ENCODE measurements at regions not wholly inside any gene's neighbourhood (a gene's known extent, or its start where the extent isn't known, plus 50 kb on each side); places are given as distances from the start of the nearest gene placed in this dataset.

DNA sequence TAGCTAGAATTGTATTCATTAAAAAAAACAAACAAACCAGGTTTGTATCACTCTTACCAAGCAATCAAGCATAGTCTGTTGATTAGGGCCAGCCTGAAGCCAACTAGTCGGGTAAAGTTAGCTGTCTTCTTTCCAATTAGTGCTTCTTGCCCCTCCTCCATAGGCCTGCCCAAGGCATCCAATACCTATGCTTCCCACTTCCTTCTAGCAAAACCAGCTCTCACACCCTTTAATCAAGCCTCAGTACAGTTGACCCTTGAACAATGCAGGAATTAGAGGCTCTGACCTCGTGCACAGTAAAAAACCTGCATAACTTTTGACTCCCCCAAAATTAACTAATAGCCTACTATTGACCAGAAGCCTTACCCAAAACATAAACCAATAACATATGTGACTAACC is 119.1 kb upstream of the DTNBP1 start:
- Histone ChIP-seq H3K4me3 (ENCODE audit: low read depth, low read length) (no peak overlapping the region), H3K9me3 (no peaks in the 10 kb centered on the region), H3K27me3 (replicated peaks; ENCODE audit: control insufficient read depth, insufficient read depth, low read length) (no peaks in the 10 kb centered on the region), H3K36me3 (ENCODE audit: control insufficient read depth, insufficient read depth, low read length) (no peaks in the 10 kb centered on the region), H3K4me1 (no peaks in the 10 kb centered on the region)
- Mint-ChIP-seq H3K9me3 (ENCODE audit: unreplicated experiment) (no peaks in the 10 kb centered on the region), H3K27ac (ENCODE audit: unreplicated experiment) (no peak overlapping the region), H3K4me3 (ENCODE audit: unreplicated experiment) (no peak overlapping the region), H3K27me3 (ENCODE audit: insufficient read depth, unreplicated experiment) (no peaks in the 10 kb centered on the region), H3K4me1 (ENCODE audit: low read depth, unreplicated experiment) (no peaks in the 10 kb centered on the region), H3K36me3 (ENCODE audit: insufficient read depth, unreplicated experiment) (no peaks in the 10 kb centered on the region)
- TF ChIP-seq CTCF (IDR thresholded peaks at IDR 0.05; ENCODE audit: insufficient read depth in 1 of 2, low read depth in 1 of 2, low read length in 1 of 2, severe bottlenecking in 1 of 2, unreplicated experiment in 1 of 2) = no peak
- no peak for DNase-seq
- intact Hi-C loops (cut with micrococcal nuclease; ENCODE audit: unreplicated experiment) = no loop called here
- ChIA-PET CTCF (no interaction called here), POLR2A (no interaction called here)
- BruUV-seq (replicated peaks) = no TSS peak

GRCh38 chr6:15781333-15781732 is 118.5 kb upstream of the DTNBP1 start:
- H3K9me3 ChIP-seq = no peaks in the 10 kb centered on the region
- Mint-ChIP-seq H3K4me1 (ENCODE audit: low read depth, unreplicated experiment) (no peaks in the 10 kb centered on the region), H3K4me3 (ENCODE audit: unreplicated experiment) (no peak overlapping the region), H3K27me3 (ENCODE audit: insufficient read depth, unreplicated experiment) (no peaks in the 10 kb centered on the region), H3K9me3 (ENCODE audit: unreplicated experiment) (no peaks in the 10 kb centered on the region), H3K36me3 (ENCODE audit: insufficient read depth, unreplicated experiment) (no peaks in the 10 kb centered on the region), H3K27ac (ENCODE audit: unreplicated experiment) (no peak overlapping the region)
- no peak overlapping the region for H3K4me3 ChIP-seq (ENCODE audit: low read depth, low read length)
- H3K36me3 ChIP-seq (ENCODE audit: control insufficient read depth, insufficient read depth, low read length) = no peaks in the 10 kb centered on the region
- no peaks in the 10 kb centered on the region for H3K27me3 ChIP-seq (replicated peaks; ENCODE audit: control insufficient read depth, insufficient read depth, low read length)
- ChIA-PET CTCF (interaction anchor here (0.9 kb wide), 1 partner anchor 100 kb away, joined by 3 read pairs; no protein-coding TSS in a partner anchor), POLR2A (no interaction called here)
- DNase-seq = no peak
- no TSS peak for BruUV-seq (replicated peaks)
- TF ChIP-seq CTCF (IDR thresholded peaks at IDR 0.05; ENCODE audit: insufficient read depth in 1 of 2, low read depth in 1 of 2, low read length in 1 of 2, severe bottlenecking in 1 of 2, unreplicated experiment in 1 of 2) = no peak
- intact Hi-C loops (cut with micrococcal nuclease; ENCODE audit: unreplicated experiment) = no loop called here
- H3K4me1 ChIP-seq = no peaks in the 10 kb centered on the region

DNA sequence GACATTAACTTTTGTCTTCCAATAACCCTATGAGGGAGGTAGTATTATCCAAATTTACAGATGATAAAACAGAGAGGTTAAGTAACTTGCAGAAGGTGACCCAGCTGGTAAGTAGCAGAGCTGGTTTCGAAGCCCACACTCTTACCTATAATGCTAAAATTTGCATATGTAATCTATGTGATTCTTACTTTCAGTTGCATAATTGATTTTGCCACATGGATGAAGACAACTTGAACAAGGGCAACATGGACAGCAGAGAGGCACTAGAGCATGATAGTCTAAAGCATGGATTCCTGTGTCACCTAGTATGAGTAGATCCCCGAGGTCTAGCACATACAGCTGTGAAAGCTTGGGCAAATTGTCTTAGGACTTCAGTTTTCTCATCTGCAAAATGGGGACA is 117.6 kb upstream of the DTNBP1 start:
- ChIA-PET POLR2A (no interaction called here), CTCF (no interaction called here)
- intact Hi-C loops (cut with micrococcal nuclease; ENCODE audit: unreplicated experiment) = no loop called here
- Mint-ChIP-seq H3K27ac (ENCODE audit: unreplicated experiment) (no peak overlapping the region), H3K27me3 (ENCODE audit: insufficient read depth, unreplicated experiment) (no peaks in the 10 kb centered on the region), H3K36me3 (ENCODE audit: insufficient read depth, unreplicated experiment) (no peaks in the 10 kb centered on the region), H3K4me1 (ENCODE audit: low read depth, unreplicated experiment) (no peaks in the 10 kb centered on the region), H3K9me3 (ENCODE audit: unreplicated experiment) (no peaks in the 10 kb centered on the region), H3K4me3 (ENCODE audit: unreplicated experiment) (no peak overlapping the region)
- H3K4me3 ChIP-seq (ENCODE audit: low read depth, low read length) = no peak overlapping the region
- H3K9me3 ChIP-seq = no peaks in the 10 kb centered on the region
- no peaks in the 10 kb centered on the region for H3K27me3 ChIP-seq (replicated peaks; ENCODE audit: control insufficient read depth, insufficient read depth, low read length)
- no peaks in the 10 kb centered on the region for H3K36me3 ChIP-seq (ENCODE audit: control insufficient read depth, insufficient read depth, low read length)
- BruUV-seq (replicated peaks) = no TSS peak
- no peaks in the 10 kb centered on the region for H3K4me1 ChIP-seq
- DNase-seq = no peak
- TF ChIP-seq CTCF (IDR thresholded peaks at IDR 0.05; ENCODE audit: insufficient read depth in 1 of 2, low read depth in 1 of 2, low read length in 1 of 2, severe bottlenecking in 1 of 2, unreplicated experiment in 1 of 2) = no peak
